ENCODE measurements at regions not wholly inside any gene's neighbourhood (a gene's known extent, or its start where the extent isn't known, plus 50 kb on each side); places are given as distances from the start of the nearest gene placed in this dataset.

DNA sequence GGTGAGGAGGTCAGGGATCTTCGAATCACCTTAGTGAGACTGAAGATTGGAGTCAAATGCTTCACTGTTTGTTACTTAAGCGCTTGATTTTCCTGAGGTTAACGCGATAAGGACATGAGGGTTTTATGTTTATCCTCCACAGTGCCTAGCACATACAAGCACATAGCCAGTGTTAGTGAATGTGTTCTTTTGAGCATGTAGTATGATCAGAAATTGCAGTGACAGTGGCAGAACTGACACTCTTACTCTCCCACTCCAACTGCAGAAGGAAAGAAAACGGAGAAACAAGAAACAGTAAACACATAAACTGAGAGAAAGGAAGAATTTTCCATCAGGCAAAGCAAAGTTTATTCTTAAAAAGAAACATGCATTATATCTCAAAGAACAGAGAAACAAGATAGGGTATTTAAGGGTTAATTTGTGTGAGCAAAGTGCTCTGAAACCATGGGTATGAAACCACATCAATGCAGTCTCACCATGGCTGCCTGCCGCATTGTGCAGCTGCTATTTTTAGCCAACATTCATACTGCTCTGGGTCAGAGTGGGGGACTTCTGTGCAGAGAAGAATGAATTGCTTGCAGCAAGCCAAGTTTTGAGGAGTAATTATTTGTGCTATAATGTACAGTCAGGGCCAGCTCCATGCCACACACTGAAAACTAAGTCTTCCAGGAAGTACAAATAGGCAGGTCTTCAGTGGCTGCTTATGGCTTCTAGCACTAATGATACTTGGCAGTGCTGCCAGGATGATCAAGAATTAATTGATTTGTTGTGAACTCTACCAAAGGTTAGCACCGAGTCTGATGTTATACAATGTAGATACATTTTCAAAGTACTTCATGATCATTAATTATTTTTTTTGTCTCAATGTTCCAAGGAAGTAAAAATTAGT lies 152.0 kb downstream of the MACC1 start:
- TF ChIP-seq CTCF (IDR thresholded peaks at IDR 0.05), result no peak
- TF ChIP-seq EZH2 (IDR thresholded peaks at IDR 0.05; ENCODE audit: borderline replicate concordance, insufficient read depth, low read depth, low read length, poor library complexity, severe bottlenecking), result no peak
